H1 (cell line): ENCODE measurements at regions not wholly inside any gene's neighbourhood (a gene's known extent, or its start where the extent isn't known, plus 50 kb on each side); places are given as distances from the start of the nearest gene placed in this dataset.

Source experiments
- ATF2 ChIP-seq: IDR thresholded peaks from 2 replicates; pipeline ENCODE4 v1.6.1; 2012; ENCODE audit warnings: low read length, inconsistent platforms
- ATF3 ChIP-seq: IDR thresholded peaks from 2 replicates; pipeline ENCODE4 v1.6.1; 2011; ENCODE audit warnings: low read depth, mild to moderate bottlenecking, low read length; ENCODE audit not compliant: insufficient read depth
- CTCF ChIP-seq, 3 experiments: IDR thresholded peaks; 1 replicate in 2 of 3; 2 replicates in 1 of 3; pipeline versions ENCODE4 v1.5.1 to v1.6.1; 2011; ENCODE audit warnings: low read length in 3 of 3, mild to moderate bottlenecking in 3 of 3, inconsistent platforms in 2 of 3, low read depth in 1 of 3, moderate library complexity in 1 of 3; ENCODE audit not compliant: insufficient read depth in 1 of 3; ENCODE audit errors: control extremely low read depth in 1 of 3
- EZH2 ChIP-seq: fragments of 200-600 bp; sonication (generic); IDR thresholded peaks from 2 replicates; pipeline ENCODE4 v1.7.1; 2012; ENCODE audit warnings: low read depth, mild to moderate bottlenecking, moderate library complexity, low read length, inconsistent platforms; ENCODE audit not compliant: severe bottlenecking
- KDM1A ChIP-seq: fragments of 200-600, 300-600 bp; sonication (generic); IDR thresholded peaks from 2 replicates; pipeline ENCODE4 v1.7.1; 2016; ENCODE audit warnings: mild to moderate bottlenecking, low read length, borderline replicate concordance
- NRF1 ChIP-seq: IDR thresholded peaks from 2 replicates; pipeline ENCODE4 v1.6.1; 2011; ENCODE audit warnings: mild to moderate bottlenecking, low read depth, low read length, improper control_type of control experiment
- POLR2A ChIP-seq, 2 experiments: IDR thresholded peaks; 1 replicate in 1 of 2; 2 replicates in 1 of 2; pipeline ENCODE4 v1.6.1; 2011; ENCODE audit warnings: low read depth in 2 of 2, low read length in 2 of 2, mild to moderate bottlenecking in 2 of 2; ENCODE audit errors: control extremely low read depth in 1 of 2
- POLR2AphosphoS5 ChIP-seq: IDR thresholded peaks from 2 replicates; pipeline ENCODE4 v1.6.1; 2011; ENCODE audit warnings: low read depth, low read length
- RFX5 ChIP-seq: IDR thresholded peaks from 2 replicates; pipeline ENCODE4 v1.6.1; 2011; ENCODE audit warnings: low read depth, low read length, improper control_type of control experiment, borderline replicate concordance
- SP1 ChIP-seq: IDR thresholded peaks from 2 replicates; pipeline ENCODE4 v1.6.1; 2011; ENCODE audit warnings: low read depth, low read length
- SRF ChIP-seq: IDR thresholded peaks from 2 replicates; pipeline ENCODE4 v1.6.1; 2011; ENCODE audit warnings: mild to moderate bottlenecking, low read depth, low read length, moderate library complexity
- TAF1 ChIP-seq: IDR thresholded peaks from 2 replicates; pipeline ENCODE4 v1.6.1; 2011; ENCODE audit warnings: mild to moderate bottlenecking, low read depth, low read length
- TAF7 ChIP-seq: optimal IDR thresholded peaks from 2 replicates; pipeline ENCODE3; 2011; ENCODE audit warnings: low read depth, mild to moderate bottlenecking, inconsistent platforms, low read length, moderate library complexity, borderline replicate concordance
- TBP ChIP-seq: IDR thresholded peaks from 2 replicates; pipeline ENCODE4 v1.6.1; 2011; ENCODE audit warnings: low read depth, low read length, improper control_type of control experiment

GRCh38 chr22:49716441-49716840 lies 111.2 kb downstream of the BRD1 start:
- TF ChIP-seq CTCF (IDR thresholded peaks at IDR 0.05; ENCODE audit: control extremely low read depth in 1 of 3, insufficient read depth in 1 of 3, low read depth in 1 of 3, low read length in 3 of 3), result no peak
- no peak for TF ChIP-seq POLR2A (IDR thresholded peaks at IDR 0.05; ENCODE audit: control extremely low read depth in 1 of 2, low read depth in 2 of 2, low read length in 2 of 2)
- no peak for TF ChIP-seq SRF
- no peak for TF ChIP-seq TAF1
- TF ChIP-seq POLR2AphosphoS5, result no peak
- TF ChIP-seq TAF7, result no peak
- TF ChIP-seq NRF1, result no peak
- TF ChIP-seq RFX5, result no peak
- TF ChIP-seq TBP, result no peak
- TF ChIP-seq KDM1A, result no peak
- no peak for TF ChIP-seq ATF2
- TF ChIP-seq ATF3, result no peak
- no peak for TF ChIP-seq SP1
- no peak for TF ChIP-seq EZH2
